K562 (cell line): ENCODE measurements at regions not wholly inside any gene's neighbourhood (a gene's known extent, or its start where the extent isn't known, plus 50 kb on each side); places are given as distances from the start of the nearest gene placed in this dataset.

ENCODE experiments used
- CHD1 ChIP-seq: fragments of 200-600 bp; sonication (generic); IDR thresholded peaks from one replicate; pipeline ENCODE4 v1.6.1; 2012; ENCODE audit warnings: mild to moderate bottlenecking, moderate library complexity, low read length, inconsistent platforms
- DMBX1 ChIP-seq: fragments of 250-450 bp; sonication (Bioruptor Pico); IDR thresholded peaks from 2 replicates; pipeline ENCODE4 v1.8.0; 2022; ENCODE audit warnings: inconsistent platforms, mild to moderate bottlenecking, moderate library complexity, borderline replicate concordance
- ERF ChIP-seq: fragments of 450-650 bp; formaldehyde crosslinking; IDR thresholded peaks from 2 replicates; pipeline ENCODE4 v1.4.0; 2020; ENCODE audit warnings: mild to moderate bottlenecking, mixed read lengths
- PRMT5 ChIP-seq: sonication (generic); formaldehyde crosslinking; IDR thresholded peaks from 2 replicates; pipeline ENCODE4 v1.5.0; 2020; ENCODE audit warnings: missing genetic modification reagents
- ZNF75A ChIP-seq: fragments of 450-650 bp; formaldehyde crosslinking; IDR thresholded peaks from 2 replicates; pipeline ENCODE4 v1.4.0; 2020; ENCODE audit warnings: mild to moderate bottlenecking
- TF ChIP-seq, protein P1 (sequence below): fragments of 250-450 bp; sonication (Bioruptor Pico); IDR thresholded peaks from 2 replicates; pipeline ENCODE4 v1.9.0; 2021; ENCODE audit warnings: mild to moderate bottlenecking, inconsistent platforms
- TF ChIP-seq, protein P2 (sequence below): fragments of 450-650 bp; IDR thresholded peaks from 2 replicates; pipeline ENCODE4 v1.6.1; 2017; ENCODE audit warnings: mild to moderate bottlenecking, moderate library complexity
- TF ChIP-seq, protein P3 (sequence below): fragments of 250-450 bp; sonication (Bioruptor Pico); IDR thresholded peaks from 2 replicates; pipeline ENCODE4 v1.4.0; 2020; ENCODE audit warnings: borderline replicate concordance

DNA sequence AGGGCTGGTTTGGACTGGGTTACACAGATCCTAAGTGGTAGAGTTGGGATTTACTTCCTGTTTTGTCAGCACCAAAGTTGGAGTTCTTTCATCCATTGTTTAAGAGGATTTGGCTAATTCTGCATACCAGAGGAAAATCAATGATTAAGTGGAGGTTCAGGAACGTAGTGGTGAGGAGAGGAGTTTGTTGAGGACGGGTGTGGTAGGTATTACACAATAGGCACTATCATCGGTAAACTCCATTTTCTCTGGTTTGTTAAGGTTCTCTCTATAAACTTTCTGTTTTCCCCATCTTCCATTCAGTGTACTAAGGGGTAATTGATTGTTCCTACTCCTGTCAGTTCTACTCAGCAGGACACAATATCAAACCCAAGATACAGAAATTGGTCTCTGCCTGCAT, 107.5 kb upstream of the VCX2 start (continued):
- TF ChIP-seq, protein P1, sequence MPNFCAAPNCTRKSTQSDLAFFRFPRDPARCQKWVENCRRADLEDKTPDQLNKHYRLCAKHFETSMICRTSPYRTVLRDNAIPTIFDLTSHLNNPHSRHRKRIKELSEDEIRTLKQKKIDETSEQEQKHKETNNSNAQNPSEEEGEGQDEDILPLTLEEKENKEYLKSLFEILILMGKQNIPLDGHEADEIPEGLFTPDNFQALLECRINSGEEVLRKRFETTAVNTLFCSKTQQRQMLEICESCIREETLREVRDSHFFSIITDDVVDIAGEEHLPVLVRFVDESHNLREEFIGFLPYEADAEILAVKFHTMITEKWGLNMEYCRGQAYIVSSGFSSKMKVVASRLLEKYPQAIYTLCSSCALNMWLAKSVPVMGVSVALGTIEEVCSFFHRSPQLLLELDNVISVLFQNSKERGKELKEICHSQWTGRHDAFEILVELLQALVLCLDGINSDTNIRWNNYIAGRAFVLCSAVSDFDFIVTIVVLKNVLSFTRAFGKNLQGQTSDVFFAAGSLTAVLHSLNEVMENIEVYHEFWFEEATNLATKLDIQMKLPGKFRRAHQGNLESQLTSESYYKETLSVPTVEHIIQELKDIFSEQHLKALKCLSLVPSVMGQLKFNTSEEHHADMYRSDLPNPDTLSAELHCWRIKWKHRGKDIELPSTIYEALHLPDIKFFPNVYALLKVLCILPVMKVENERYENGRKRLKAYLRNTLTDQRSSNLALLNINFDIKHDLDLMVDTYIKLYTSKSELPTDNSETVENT (CRISPR knock-in tag): no peak
- TF ChIP-seq, protein P2, sequence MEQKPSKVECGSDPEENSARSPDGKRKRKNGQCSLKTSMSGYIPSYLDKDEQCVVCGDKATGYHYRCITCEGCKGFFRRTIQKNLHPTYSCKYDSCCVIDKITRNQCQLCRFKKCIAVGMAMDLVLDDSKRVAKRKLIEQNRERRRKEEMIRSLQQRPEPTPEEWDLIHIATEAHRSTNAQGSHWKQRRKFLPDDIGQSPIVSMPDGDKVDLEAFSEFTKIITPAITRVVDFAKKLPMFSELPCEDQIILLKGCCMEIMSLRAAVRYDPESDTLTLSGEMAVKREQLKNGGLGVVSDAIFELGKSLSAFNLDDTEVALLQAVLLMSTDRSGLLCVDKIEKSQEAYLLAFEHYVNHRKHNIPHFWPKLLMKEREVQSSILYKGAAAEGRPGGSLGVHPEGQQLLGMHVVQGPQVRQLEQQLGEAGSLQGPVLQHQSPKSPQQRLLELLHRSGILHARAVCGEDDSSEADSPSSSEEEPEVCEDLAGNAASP: no peak
- TF ChIP-seq, protein P3, sequence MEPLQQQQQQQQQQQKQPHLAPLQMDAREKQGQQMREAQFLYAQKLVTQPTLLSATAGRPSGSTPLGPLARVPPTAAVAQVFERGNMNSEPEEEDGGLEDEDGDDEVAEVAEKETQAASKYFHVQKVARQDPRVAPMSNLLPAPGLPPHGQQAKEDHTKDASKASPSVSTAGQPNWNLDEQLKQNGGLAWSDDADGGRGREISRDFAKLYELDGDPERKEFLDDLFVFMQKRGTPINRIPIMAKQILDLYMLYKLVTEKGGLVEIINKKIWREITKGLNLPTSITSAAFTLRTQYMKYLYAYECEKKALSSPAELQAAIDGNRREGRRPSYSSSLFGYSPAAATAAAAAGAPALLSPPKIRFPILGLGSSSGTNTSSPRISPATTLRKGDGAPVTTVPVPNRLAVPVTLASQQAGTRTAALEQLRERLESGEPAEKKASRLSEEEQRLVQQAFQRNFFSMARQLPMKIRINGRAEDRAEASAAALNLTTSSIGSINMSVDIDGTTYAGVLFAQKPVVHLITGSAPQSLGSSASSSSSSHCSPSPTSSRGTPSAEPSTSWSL (CRISPR knock-in tag): no peak
- TF ChIP-seq PRMT5 (CRISPR knock-in tag): no peak
- TF ChIP-seq ZNF75A: no peak
- no peak for TF ChIP-seq CHD1
- TF ChIP-seq ERF (CRISPR knock-in tag): no peak
- no peak for TF ChIP-seq DMBX1 (CRISPR knock-in tag)
- TF ChIP-seq, all 486 proteins: peak for 0
